ENCODE measurements at regions not wholly inside any gene's neighbourhood (a gene's known extent, or its start where the extent isn't known, plus 50 kb on each side); places are given as distances from the start of the nearest gene placed in this dataset.

DNA sequence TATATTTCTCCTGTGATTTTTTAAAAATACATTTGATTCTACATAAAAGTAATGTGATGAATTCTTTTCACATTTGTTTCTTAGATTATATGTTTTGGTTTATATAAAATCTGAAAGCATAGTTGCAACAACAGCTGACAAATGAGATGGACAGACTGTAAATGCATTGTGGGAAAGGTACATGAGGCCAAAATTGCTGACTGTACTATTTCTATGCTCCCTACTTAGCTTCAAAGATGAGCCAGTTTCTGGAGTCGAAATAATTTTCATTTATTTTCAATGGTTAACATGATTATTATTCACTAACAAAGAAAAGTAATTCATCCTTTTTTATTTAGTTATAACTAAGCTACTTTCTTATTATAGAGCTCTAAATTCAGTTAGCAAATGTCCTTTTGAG lies 441.3 kb upstream of the CCNG1 start:
- TF ChIP-seq, protein P1, sequence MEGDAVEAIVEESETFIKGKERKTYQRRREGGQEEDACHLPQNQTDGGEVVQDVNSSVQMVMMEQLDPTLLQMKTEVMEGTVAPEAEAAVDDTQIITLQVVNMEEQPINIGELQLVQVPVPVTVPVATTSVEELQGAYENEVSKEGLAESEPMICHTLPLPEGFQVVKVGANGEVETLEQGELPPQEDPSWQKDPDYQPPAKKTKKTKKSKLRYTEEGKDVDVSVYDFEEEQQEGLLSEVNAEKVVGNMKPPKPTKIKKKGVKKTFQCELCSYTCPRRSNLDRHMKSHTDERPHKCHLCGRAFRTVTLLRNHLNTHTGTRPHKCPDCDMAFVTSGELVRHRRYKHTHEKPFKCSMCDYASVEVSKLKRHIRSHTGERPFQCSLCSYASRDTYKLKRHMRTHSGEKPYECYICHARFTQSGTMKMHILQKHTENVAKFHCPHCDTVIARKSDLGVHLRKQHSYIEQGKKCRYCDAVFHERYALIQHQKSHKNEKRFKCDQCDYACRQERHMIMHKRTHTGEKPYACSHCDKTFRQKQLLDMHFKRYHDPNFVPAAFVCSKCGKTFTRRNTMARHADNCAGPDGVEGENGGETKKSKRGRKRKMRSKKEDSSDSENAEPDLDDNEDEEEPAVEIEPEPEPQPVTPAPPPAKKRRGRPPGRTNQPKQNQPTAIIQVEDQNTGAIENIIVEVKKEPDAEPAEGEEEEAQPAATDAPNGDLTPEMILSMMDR (IDR thresholded peaks at IDR 0.05; ENCODE audit: insufficient read depth in 1 of 2, low read depth in 1 of 2, low read length in 1 of 2, severe bottlenecking in 1 of 2, unreplicated experiment in 1 of 2) = no peak
- Mint-ChIP-seq H3K27me3 (ENCODE audit: insufficient read depth, unreplicated experiment) (peaks cover 3% of the 10 kb centered on the region), H3K4me1 (ENCODE audit: low read depth, unreplicated experiment) (no peaks in the 10 kb centered on the region), H3K36me3 (ENCODE audit: insufficient read depth, unreplicated experiment) (no peaks in the 10 kb centered on the region), H3K27ac (ENCODE audit: unreplicated experiment) (no peak overlapping the region), H3K4me3 (ENCODE audit: unreplicated experiment) (no peak overlapping the region), H3K9me3 (ENCODE audit: unreplicated experiment) (no peaks in the 10 kb centered on the region)
- H3K36me3 ChIP-seq (ENCODE audit: control insufficient read depth, insufficient read depth, low read length) = no peaks in the 10 kb centered on the region
- ChIA-PET POLR2A (no interaction called here), CTCF (no interaction called here)
- BruUV-seq (replicated peaks) = no TSS peak
- H3K27me3 ChIP-seq (replicated peaks; ENCODE audit: control insufficient read depth, insufficient read depth, low read length) = no peaks in the 10 kb centered on the region
- H3K4me3 ChIP-seq (ENCODE audit: low read depth, low read length) = no peak overlapping the region
- no peak for DNase-seq
- intact Hi-C loops (cut with micrococcal nuclease; ENCODE audit: unreplicated experiment) = no loop called here
- no peaks in the 10 kb centered on the region for H3K4me1 ChIP-seq
- no peaks in the 10 kb centered on the region for H3K9me3 ChIP-seq

DNA sequence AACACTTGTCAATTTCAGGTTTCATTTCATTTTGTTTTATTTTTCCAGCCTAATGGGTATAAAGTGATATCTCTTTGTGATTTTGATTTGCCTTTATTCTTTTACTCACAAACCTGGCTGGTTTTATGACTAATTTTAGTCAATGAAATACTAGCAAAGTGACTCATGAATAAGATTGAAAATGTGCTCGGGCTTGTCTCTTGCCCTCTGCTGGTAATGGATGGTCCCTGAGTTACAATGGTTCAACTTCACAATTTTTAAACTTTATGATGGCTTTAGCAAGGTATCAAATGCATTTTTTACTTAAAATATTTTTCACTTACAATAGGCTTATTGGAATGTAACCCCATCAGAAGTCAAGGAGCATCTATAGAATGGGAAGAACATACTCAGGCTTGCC lies 431.4 kb upstream of the CCNG1 start:
- no peaks in the 10 kb centered on the region for H3K4me1 Mint-ChIP-seq (ENCODE audit: low read depth, unreplicated experiment)
- Histone ChIP-seq H3K4me3 (ENCODE audit: low read depth, low read length) (no peak overlapping the region), H3K4me1 (no peaks in the 10 kb centered on the region), H3K27me3 (replicated peaks; ENCODE audit: control insufficient read depth, insufficient read depth, low read length) (no peaks in the 10 kb centered on the region), H3K36me3 (ENCODE audit: control insufficient read depth, insufficient read depth, low read length) (no peaks in the 10 kb centered on the region), H3K9me3 (no peaks in the 10 kb centered on the region)
- no peak overlapping the region for H3K4me3 Mint-ChIP-seq (ENCODE audit: unreplicated experiment)
- BruUV-seq (replicated peaks) = no TSS peak
- H3K9me3 Mint-ChIP-seq (ENCODE audit: unreplicated experiment) = no peaks in the 10 kb centered on the region
- H3K36me3 Mint-ChIP-seq (ENCODE audit: insufficient read depth, unreplicated experiment) = no peaks in the 10 kb centered on the region
- ChIA-PET CTCF (no interaction called here), POLR2A (no interaction called here)
- TF ChIP-seq, protein P1 (IDR thresholded peaks at IDR 0.05; ENCODE audit: insufficient read depth in 1 of 2, low read depth in 1 of 2, low read length in 1 of 2, severe bottlenecking in 1 of 2, unreplicated experiment in 1 of 2) = peak in 1 of 2 experiments; percentile 33
- no peak overlapping the region for H3K27ac Mint-ChIP-seq (ENCODE audit: unreplicated experiment)
- no peaks in the 10 kb centered on the region for H3K27me3 Mint-ChIP-seq (ENCODE audit: insufficient read depth, unreplicated experiment)
- no peak for DNase-seq
- intact Hi-C loops (cut with micrococcal nuclease; ENCODE audit: unreplicated experiment) = no loop called here

DNA sequence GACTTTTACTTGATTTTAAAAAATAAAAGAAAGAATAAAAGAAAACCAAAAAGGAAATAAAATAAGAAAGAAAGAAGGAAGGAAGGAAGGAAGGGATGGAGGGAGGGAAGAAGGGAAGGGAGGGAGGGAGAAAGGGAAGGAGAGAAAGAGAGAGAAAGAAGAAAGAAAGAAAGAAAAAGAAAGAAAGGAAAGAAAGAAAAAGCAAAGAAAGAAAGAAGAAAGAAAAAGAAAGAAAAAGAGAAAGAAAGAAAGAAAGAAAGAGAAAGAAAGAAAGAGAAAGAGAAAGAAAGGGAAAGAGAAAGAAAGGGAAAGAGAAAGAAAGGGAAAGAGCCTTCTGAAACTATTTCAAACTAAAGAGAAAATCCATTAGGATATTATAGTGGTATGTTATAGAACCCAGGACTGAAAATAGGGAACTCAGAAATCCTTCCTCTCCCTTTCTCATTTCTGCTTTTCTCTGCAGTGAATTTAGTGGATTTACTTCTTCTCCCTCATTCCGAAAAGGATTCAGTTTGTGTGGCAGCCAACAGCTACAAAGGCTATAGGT lies 414.7 kb upstream of the CCNG1 start:
- Mint-ChIP-seq H3K4me1 (ENCODE audit: low read depth, unreplicated experiment) (no peaks in the 10 kb centered on the region), H3K9me3 (ENCODE audit: unreplicated experiment) (no peaks in the 10 kb centered on the region), H3K27me3 (ENCODE audit: insufficient read depth, unreplicated experiment) (no peaks in the 10 kb centered on the region), H3K4me3 (ENCODE audit: unreplicated experiment) (no peak overlapping the region), H3K27ac (ENCODE audit: unreplicated experiment) (no peak overlapping the region), H3K36me3 (ENCODE audit: insufficient read depth, unreplicated experiment) (no peaks in the 10 kb centered on the region)
- intact Hi-C loops (cut with micrococcal nuclease; ENCODE audit: unreplicated experiment) = no loop called here
- H3K4me1 ChIP-seq = no peaks in the 10 kb centered on the region
- no peak for DNase-seq
- no peaks in the 10 kb centered on the region for H3K27me3 ChIP-seq (replicated peaks; ENCODE audit: control insufficient read depth, insufficient read depth, low read length)
- CTCF ChIA-PET = no interaction called here
- BruUV-seq (replicated peaks) = no TSS peak
- H3K4me3 ChIP-seq (ENCODE audit: low read depth, low read length) = no peak overlapping the region
- H3K36me3 ChIP-seq (ENCODE audit: control insufficient read depth, insufficient read depth, low read length) = no peaks in the 10 kb centered on the region
- H3K9me3 ChIP-seq = no peaks in the 10 kb centered on the region
- TF ChIP-seq, protein P1 (IDR thresholded peaks at IDR 0.05; ENCODE audit: insufficient read depth in 1 of 2, low read depth in 1 of 2, low read length in 1 of 2, severe bottlenecking in 1 of 2, unreplicated experiment in 1 of 2) = no peak
- POLR2A ChIA-PET = no interaction called here

All from Caco-2 (cell line).